Jurkat, Clone E6-1 (cell line): ENCODE measurements at regions not wholly inside any gene's neighbourhood (a gene's known extent, or its start where the extent isn't known, plus 50 kb on each side); places are given as distances from the start of the nearest gene placed in this dataset.
A peak's percentile ranks its signal among the peaks of the same experiment; 100 is the strongest.

Experiments used
- DNase-seq: peaks from one replicate; pipeline ENCODE4 v3.0.0-alpha.2; 2011; ENCODE audit warnings: low read depth, low spot score
- H3K4me3 ChIP-seq: 2 replicates; pipeline ENCODE4 v1.5.1; 2011; ENCODE audit warnings: mild to moderate bottlenecking, low read length, control low read depth, moderate library complexity

DNA sequence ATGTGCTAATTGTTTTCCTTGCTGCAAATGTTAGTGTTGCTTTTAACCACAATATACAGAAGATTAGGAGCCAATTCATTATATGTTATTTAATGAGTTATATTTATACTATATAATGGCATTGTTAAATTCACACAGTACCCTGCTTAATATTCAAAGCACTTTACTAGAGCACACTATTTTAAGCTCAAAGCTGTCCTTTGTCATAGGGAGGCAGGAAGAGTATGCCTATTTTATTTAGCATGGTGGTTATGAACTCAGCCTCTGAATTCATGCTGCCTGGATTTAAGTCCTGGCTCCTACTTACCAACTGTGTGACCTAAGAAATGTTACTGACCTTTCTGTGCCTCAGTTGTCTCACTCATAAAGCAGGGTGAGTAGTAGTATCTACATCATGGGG lies 80.5 kb downstream of the FASTKD2 start:
- no peak for DNase-seq
- no peak overlapping the region for H3K4me3 ChIP-seq

DNA sequence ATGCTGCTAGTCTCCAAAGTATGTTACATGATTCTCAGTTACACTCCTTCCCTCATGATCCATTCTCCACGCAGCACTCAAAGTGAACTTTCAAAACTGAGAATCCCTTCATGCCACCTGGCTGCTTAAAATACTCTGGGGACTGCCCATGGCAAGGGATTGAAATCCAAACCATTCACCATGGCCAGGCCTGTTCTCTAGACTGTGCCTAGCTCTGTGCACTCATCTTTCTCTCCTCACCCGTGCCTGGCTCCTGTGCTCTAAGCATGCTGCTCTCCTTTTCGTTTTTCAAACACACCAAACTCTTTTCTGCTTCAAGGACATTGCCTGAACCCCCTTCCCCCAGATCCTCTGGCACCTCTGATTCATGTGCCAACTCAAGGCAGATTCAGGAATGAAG lies 80.9 kb downstream of the FASTKD2 start:
- DNase-seq, result no peak
- no peak overlapping the region for H3K4me3 ChIP-seq

DNA sequence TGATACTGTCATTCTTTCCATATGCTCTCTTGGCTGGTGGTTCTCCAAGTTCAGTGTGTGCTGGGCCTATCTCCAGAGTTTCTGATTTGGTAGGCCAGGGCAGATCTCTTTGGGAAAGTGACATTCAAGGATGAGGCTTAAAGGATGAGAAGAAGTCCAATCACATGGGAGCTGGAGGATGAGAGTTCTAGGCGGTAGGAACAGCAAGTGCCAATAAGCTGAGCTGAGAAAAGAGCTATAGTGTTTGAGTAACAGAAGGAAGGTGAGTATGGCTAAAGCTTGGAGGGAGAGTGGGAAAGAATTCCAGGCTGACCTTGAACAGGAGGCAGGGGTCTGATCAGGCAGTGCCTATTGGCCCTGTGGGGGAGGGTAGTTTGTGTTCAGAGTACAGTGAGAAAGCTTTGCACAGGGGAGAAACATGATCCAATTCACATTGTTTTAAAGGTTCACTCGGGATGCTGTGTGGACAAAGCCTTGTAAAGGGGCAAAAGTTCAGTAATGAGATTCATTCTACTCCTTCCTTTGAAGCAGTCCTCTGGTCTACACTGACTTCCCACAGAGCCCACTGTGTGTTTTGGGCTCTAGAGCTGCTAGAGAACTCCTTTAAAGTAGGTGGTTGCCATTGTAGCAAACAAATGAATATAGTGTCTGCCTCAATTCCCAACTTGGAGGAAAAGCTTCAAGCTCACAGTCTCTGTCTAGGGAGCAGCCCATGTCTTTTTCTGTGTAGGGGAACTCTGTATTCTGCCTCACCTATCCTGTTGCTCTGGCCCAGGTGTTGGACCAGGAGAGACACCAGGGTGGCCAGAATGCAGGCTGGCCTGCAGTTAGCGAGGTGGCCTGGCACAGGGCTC lies 81.8 kb downstream of the FASTKD2 start:
- no peak for DNase-seq
- no peak overlapping the region for H3K4me3 ChIP-seq

DNA sequence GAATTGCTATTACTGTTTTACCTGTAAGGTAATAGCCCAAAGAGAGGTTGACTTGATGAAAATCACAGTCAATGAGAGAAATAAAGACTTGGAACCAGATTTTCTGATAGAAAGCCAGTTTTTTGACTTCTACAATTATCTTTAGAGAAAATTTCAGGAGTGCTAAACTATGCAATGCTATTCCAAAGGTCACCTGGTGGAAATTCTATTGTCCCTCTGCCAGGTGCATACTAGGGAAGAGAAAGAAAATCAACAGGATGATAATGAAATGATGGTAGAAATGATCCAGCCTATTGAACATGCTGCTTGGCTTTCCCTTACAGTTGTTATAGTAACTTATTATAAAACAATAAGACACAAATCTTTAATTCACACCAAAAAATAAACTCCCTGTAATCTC lies 85.0 kb downstream of the FASTKD2 start:
- no peak for DNase-seq
- H3K4me3 ChIP-seq, result no peak overlapping the region

DNA sequence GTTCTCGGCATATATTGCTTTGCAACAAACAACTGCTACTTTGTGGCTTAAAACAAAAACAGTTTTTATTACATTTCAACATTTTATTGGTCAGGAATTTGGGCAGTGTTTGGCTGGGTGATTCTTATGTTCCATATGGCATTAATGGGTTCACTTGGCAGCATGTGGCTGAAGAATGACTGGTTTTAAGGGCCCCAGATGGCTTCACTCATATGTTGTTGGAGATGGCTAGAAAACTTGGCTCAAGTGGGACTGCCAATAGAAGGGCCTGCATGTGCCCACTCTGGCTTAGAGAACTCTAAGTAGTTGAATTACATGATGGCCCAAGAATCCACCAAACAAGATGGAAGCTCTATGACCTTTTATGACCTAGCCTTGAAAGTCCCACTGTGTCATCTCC lies 86.1 kb downstream of the FASTKD2 start:
- no peak overlapping the region for H3K4me3 ChIP-seq
- DNase-seq, result no peak

DNA sequence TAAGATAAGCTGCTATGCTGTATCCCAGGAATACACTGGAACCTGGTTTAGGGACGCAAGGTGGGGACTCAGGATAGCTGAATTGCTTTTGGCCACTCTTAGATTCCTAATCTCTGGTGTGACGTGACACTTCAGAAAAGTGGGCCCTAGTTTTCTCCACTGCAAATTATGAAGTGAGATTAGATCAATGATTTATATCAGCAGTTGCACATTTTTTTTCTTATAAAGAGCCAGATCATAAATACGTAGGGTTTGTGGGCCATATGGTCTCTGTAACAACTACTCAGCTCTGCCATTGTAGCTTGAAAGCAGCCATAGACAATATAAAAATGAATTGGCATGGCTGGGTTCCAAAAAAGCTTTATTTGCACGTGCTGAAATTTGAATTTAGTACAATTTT lies 85.4 kb upstream of the CPO start:
- H3K4me3 ChIP-seq, result no peak overlapping the region
- DNase-seq, result no peak

DNA sequence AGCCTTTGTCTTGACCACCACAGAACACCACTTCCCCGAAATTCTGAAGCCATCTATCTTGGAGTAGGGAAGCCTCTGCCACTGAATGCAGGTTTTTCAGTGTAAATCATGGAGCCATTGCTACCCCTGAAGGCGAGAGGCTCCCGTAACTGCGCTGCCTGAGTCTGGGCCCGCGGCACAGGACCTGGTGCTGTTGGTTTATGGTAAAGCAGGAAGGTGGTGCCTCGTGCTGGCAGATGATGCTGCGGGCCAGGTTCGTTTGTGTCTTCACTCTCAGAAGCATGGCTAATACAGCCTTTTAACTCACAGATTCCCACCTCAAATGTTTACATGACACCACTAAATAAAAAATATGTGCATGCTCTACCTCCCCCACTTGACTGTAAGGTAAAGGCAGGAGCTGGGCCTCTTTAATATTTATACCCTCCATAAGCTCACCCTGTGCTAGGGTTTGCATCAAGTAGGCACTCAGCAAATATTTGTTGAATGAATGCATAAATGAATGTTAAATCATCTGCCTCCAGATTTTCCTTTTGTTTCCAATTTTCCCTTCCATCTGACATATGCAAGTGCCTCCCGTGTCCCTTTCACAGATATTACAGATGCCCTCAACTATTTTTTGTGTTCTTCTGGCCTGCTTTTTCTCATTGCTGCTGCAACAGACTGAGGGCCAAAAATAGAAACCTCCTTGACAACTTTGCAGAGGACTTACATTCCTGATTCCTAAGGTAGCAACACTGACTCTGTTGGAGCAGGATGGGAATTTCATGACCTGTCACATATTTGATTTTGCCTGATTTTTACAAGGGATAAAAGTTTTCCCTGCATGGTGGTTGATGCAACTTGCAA lies 83.5 kb upstream of the CPO start:
- no peak for DNase-seq
- H3K4me3 ChIP-seq, result no peak overlapping the region

DNA sequence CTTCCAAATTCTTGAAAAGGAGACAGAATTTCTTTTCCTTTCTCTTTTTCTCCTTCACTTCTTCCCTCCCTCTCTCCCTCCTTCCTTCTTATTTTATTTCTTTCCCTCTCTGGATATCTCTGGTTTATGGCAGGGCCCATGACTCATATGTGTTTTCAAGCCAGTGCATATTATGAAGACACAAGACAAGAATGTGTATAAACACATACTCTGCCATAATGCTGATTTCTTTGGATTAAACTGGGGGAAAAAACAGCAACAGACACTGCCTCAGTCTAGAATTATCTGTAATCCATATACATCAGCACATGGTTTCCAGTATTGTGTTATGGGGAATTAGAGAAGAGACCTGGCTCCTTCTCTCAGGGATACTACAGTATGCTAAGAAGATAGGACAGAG lies 82.8 kb upstream of the CPO start:
- DNase-seq, result no peak
- no peak overlapping the region for H3K4me3 ChIP-seq

DNA sequence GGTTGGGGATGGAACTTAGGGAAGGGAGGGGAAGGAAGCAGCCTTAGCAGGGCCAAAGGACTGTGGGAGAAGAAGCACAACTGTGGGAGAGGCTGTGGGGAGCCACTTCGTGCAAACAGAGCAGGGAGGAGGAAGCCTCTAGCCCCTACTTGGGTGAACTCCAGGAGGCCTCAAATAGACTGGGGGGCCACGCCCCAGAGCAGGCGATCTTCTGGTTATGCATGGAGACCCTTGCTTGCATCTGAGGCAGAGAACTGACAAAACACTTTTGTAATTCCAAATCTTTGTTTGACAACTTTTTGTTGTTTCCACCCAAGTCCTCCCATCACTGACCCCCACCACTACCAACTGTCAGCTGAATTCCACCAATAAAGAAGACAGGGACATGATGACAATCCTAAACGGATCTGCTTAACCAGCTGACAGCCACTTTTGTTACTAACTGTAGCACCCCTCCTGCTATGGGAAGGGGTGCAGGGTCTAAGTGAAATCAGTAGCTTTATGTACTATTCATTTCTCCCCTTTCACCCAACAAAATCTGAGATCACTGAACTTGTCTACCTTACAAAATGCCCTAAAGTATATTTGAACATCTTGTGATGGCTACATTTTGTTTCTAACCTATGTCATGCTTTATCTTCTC lies 80.5 kb upstream of the CPO start:
- H3K4me3 ChIP-seq, result peak overlapping the region; percentile 7; the same call in 1 of the 2 replicates
- no peak for DNase-seq

DNA sequence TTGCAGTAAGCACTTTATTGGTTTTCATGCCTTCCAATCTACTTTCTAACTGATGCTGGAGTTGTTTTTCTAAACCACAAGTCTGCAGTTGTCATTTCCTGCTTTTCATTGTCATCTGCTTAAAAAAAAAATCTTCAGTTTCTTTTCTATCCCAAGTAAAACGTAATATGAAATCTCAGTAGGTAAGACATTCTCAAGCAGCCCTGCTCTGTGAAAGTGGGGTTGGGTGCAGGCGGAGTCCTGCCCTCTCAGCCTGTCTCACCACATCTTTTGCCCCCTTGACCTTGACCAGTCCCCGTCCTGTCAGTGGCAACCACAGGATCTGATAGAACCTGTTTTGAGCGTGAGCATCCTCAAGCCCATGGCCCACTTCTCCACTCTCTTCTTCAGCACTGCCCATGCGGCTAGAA lies 80.0 kb upstream of the CPO start:
- peak; percentile 78 for DNase-seq
- no peak overlapping the region for H3K4me3 ChIP-seq

DNA sequence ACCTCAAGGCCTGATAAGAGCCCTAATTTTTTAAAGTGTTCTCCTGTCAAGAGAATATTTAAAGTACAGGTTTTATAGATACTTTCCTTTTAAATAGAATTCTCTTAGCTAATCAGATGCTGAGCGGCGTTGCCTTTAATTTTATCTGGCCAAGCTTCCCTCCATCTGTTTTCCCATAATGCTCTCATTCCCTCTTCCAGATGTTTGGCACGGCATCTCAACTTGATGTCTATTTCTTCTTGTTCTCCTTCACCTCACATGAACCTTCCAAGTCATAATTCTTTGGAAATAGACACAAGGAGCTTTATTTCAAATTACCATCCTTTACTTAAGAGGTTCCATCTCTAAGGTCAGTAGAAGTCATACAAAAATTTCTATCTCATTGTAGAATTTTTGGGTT lies 76.1 kb upstream of the CPO start:
- H3K4me3 ChIP-seq, result no peak overlapping the region

DNA sequence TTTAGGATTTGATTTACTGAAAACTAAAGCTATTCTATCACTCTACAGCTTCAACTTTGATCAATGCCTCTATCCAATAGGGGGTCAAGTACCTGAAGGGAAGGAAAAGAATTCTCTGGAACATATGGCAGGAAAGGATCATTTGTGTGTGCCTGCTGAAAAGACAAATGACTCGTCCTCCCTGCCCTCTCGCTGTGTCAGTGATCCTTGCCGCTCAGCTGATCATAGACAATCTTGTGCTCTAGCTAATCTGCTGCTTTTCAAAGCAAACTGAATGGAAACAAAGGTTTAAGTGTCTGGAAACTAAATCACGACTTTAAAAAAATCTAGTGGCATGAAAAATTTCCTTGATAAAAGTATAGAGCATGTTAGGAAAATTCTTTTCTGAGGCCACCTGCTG lies 75.6 kb upstream of the CPO start:
- no peak for DNase-seq
- no peak overlapping the region for H3K4me3 ChIP-seq

More for the DNA sequence above, 76.1 kb upstream of the CPO start:
- no peak for DNase-seq

DNA sequence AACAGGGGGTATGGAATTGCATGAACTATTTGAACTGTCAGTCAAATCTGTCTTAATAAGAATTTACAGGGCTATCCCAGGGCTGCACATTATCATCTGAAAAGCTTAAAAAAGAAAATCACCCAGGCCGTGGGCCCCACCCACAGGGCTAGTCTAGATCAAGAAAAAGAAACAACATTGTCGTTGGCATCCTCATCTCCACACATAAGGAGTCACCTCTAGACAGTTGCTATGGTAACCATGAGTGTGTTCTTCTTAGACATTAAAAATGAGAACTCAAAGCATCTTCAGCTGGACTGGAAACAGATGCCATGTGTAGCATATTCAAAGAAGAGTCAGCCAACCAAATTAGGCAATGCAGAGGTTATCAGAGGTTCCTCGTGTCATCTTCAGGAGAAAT lies 72.3 kb upstream of the CPO start:
- DNase-seq, result no peak
- no peak overlapping the region for H3K4me3 ChIP-seq

DNA sequence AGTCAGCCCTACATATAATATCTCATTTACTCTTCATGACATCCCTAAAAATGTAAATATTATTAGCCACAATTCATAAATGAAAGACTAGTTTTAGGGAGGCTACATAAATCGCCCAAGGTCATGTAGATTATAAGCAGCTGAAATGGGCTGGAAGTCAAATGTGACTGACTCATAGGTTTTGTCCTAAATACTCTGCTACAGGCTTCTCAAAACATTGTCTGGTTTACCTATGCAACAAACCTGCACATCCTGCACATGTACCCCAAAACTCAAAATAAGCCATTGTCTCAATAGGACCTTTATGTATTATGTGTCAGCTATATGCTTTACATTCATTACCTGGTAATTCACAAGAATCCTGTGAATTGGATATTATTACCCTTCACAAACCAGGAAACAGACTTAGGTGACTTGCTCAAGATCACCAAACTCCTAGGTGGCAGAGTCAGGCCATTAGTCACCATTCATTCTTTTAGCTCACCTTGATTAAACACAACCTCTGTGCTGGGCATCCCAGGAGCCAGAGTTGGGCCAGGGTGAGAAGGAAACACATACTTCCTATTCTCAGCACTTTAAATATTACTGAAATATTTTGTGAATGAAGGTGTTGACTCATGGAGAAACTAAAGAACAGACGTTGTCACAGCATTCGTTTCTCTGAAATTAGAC lies 69.4 kb upstream of the CPO start:
- DNase-seq, result no peak
- no peak overlapping the region for H3K4me3 ChIP-seq

DNA sequence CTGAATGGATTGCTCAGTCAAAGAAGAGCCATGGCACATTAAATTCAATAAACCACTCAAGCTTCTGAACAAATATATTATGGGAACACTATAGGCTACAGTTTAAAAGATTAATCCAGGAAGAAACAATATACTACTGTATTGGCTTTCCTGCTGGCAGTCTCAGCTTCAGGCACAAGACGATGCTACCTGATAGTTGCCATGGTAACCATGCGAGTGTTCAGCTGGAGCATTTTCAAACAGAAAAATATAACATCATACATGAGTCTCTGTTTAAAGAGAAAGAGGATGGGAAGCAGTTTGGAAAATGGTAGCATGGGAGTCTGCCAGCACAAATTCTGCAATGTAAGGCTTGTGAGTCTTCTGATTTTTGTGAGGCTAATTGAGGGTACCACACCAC lies 65.9 kb upstream of the CPO start:
- DNase-seq, result peak; percentile 33
- H3K4me3 ChIP-seq, result no peak overlapping the region

DNA sequence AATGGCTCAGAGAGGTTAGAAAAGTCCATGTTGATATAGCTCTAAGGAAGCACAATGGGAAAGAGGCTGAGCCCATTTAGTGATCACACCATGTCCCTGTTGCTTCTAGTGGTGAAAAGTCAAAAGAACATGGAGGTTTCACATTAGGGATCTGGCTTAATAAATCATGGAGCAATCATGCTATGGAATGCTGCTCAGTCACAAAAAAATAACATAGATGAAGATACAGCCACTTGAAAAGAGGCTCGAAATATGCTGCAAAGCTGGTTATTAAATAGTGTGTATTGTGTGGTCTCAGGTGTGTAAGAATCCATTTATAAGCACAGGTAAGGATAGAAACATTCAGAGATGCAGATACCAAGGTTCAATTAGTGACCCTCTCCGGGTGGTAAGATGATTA lies 63.6 kb upstream of the CPO start:
- no peak for DNase-seq
- H3K4me3 ChIP-seq, result no peak overlapping the region

DNA sequence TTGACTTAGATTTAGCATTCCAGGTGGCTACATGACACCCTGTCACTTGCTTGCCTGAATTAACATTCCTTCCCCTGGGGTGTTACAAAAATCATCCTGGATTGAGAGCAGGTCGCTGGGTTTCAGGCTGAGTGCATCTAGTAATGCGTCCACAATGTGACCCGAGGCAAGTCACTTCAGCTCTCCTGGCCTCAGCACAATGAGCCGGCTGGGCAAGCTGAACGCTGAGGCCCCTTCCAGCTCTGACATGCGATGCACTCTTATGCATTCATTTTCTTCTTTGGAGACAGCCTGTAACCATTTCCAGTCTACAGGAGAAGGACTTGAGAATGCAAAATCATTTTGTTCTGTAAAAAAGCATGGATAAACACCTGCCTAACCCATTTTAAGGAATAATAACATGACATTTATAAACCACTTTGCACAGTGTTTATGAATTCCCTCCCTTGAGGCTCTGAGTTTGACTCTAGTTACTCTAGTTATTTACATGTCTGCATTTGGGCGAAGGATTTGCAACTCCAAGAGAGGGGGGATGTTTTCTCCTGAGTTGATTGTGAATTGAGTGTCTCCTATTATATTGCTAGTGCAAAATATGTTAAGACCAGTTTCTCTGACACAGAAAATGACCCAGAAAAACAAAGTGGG lies 63.0 kb upstream of the CPO start:
- no peak overlapping the region for H3K4me3 ChIP-seq
- no peak for DNase-seq

DNA sequence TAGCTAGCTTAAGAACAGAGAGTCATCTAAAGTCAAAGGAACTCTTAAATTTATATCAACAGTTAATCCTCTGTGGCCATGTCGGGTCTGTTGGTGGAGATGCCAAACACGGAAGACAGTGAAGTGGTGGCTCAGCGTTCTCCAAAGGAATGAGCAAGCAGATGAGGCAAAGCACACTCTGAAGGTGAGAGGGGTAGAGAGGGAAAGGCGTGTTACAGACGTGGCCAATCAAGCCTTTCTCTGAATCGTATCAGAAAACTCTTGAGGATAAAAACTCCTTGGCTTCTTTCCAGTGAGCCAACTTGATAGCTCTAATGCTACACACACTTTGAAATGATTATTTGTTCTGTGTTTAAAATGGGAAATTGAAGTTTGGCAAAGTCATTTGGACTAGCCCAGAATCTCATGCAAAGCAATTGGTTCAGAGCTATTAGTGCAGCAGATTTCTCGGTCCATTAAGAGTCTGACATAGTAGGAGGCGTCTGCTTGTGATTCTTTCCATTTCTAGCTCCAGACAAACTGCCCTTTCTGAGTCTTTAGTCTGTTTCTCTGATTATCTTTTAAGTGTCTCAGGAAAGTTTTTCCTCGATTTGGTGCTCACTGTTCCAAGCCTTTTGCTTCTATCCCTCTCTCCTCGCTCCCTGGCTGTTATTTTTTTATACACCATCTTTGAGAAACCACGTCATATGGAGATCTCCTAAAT lies 57.5 kb upstream of the CPO start:
- H3K4me3 ChIP-seq, result no peak overlapping the region
- no peak for DNase-seq
